Adrenal gland (tissue), 5 donors: ENCODE measurements at regions not wholly inside any gene's neighbourhood (a gene's known extent, or its start where the extent isn't known, plus 50 kb on each side); places are given as distances from the start of the nearest gene placed in this dataset.

ENCODE experiments used
- CTCF ChIP-seq, 6 experiments: fragments of 450-650 bp in 4 of 6; fragments of 200-600 bp in 2 of 6; sonication (generic) in 1 of 6; IDR thresholded peaks; 1 replicate in 5 of 6; 2 replicates in 1 of 6; pipeline versions ENCODE4 v1.5.1 to v1.8.0; 2016 to 2021; ENCODE audit warnings: antibody characterized with exemption in 6 of 6, mild to moderate bottlenecking in 2 of 6, moderate library complexity in 1 of 6
- POLR2A ChIP-seq, 2 donors: fragments of 450-650 bp; IDR thresholded peaks; one replicate each; pipeline ENCODE4 v1.6.1; 2017; ENCODE audit warnings: antibody characterized with exemption in 2 of 2, mild to moderate bottlenecking in 2 of 2, moderate library complexity in 1 of 2
- donor health status: DM: no; HTN: no; CAD: no.

- TF ChIP-seq CTCF (IDR thresholded peaks at IDR 0.05) (no peak), POLR2A (IDR thresholded peaks at IDR 0.05) (no peak)
Observed at GRCh38 chr6:40816601-40817000, 222.4 kb downstream of the UNC5CL start.
